K562 (cell line): ENCODE measurements at regions not wholly inside any gene's neighbourhood (a gene's known extent, or its start where the extent isn't known, plus 50 kb on each side); places are given as distances from the start of the nearest gene placed in this dataset.

Experiments
- ATAC-seq: fragments of 200-7000 bp; cut with Tn5 transposase; 3 replicates; pipeline ENCODE4 v1.9.1; 2020; ENCODE audit warnings: moderate library complexity
- BruUV-seq: library from RNA; stranded (reverse); fragments of 400-500 nt; replicated peaks from 2 replicates; lab custom pipeline; 2021; lab: Mats Ljungman, UMichigan
- CTCF ChIA-PET: fragments of 300-600 bp; formaldehyde crosslinking; extraction: SDS; loops from one replicate; lab custom pipeline; 2021; ENCODE audit warnings: low intra/inter-chr PET ratio; lab: Yijun Ruan, JAX
- POLR2A ChIA-PET: fragments of 300-600, 350-650 bp; sonication (Branson Sonifier 250); formaldehyde crosslinking; extraction: SDS; loops from one replicate; lab custom pipeline; 2021; ENCODE audit warnings: antibody characterized with exemption, inconsistent platforms; lab: Yijun Ruan, JAX
- DNase-seq, 4 experiments: peaks; one replicate each; pipeline versions ENCODE4 v3.0.0 to v3.0.0-alpha.2; 2011 to 2018; ENCODE audit warnings: low spot score in 3 of 4, mixed read lengths in 3 of 4; ENCODE audit errors: extremely low read depth in 1 of 4
- FAIRE-seq: peaks from 2 replicates; lab custom pipeline; 2011; peaks lifted over from hg19 to GRCh38; lab: Jason Lieb, UNC
- H2AFZ ChIP-seq: 2 replicates; pipeline ENCODE4 v1.6.0; 2011; ENCODE audit warnings: low read depth, low read length, control low read depth, inconsistent platforms
- H3K27ac ChIP-seq: fragments of 200-600 bp; 3 replicates; pipeline ENCODE4 v1.8.0; 2011; ENCODE audit warnings: low read depth, mild to moderate bottlenecking, control low read depth, inconsistent platforms, low read length, moderate library complexity, mixed read lengths; ENCODE audit errors: extremely low read depth
- H3K27me3 ChIP-seq, 2 experiments: fragments of 300-600 bp in 1 of 2; 2 replicates in 1 of 2; 3 replicates in 1 of 2; pipeline versions ENCODE4 v1.6.0 to v1.8.0; 2011; ENCODE audit warnings: inconsistent platforms in 2 of 2, low read length in 2 of 2, mild to moderate bottlenecking in 1 of 2, mixed read lengths in 1 of 2, moderate library complexity in 1 of 2; ENCODE audit not compliant: control insufficient read depth in 2 of 2, insufficient read depth in 2 of 2
- H3K36me3 ChIP-seq: fragments of 300-600 bp; 3 replicates; pipeline ENCODE4 v1.8.0; 2011; ENCODE audit warnings: mild to moderate bottlenecking, low read length, inconsistent platforms; ENCODE audit not compliant: control insufficient read depth, insufficient read depth
- H3K4me1 ChIP-seq, 2 experiments: fragments of 200-600 bp in 1 of 2; replicated peaks in 1 of 2; 2 replicates in 1 of 2; 3 replicates in 1 of 2; pipeline versions ENCODE4 v1.5.1 to v1.8.0; 2011; ENCODE audit warnings: inconsistent platforms in 2 of 2, low read length in 2 of 2, mild to moderate bottlenecking in 1 of 2, mixed read lengths in 1 of 2, moderate library complexity in 1 of 2; ENCODE audit not compliant: control insufficient read depth in 2 of 2, insufficient read depth in 2 of 2
- H3K4me2 ChIP-seq: 2 replicates; pipeline ENCODE4 v1.6.1; 2011; ENCODE audit warnings: low read length, control low read depth, inconsistent platforms, mixed read lengths; ENCODE audit not compliant: insufficient read depth
- H3K4me3 ChIP-seq: fragments of 200-600 bp; sonication (generic), shearing (Covaris generic); 2 replicates; pipeline ENCODE4 v1.5.1; 2016; ENCODE audit warnings: control low read depth, inconsistent platforms
- H3K79me2 ChIP-seq: fragments of 200-600 bp; 3 replicates; pipeline ENCODE4 v1.8.0; 2011; ENCODE audit warnings: low read length, inconsistent platforms; ENCODE audit not compliant: control insufficient read depth, insufficient read depth
- H3K9ac ChIP-seq, 2 experiments: 2 replicates each; pipeline versions ENCODE4 v1.6.0 to v1.6.1; 2011; ENCODE audit warnings: low read depth in 2 of 2, low read length in 2 of 2, control low read depth in 1 of 2, inconsistent platforms in 1 of 2, mild to moderate bottlenecking in 1 of 2, mixed read lengths in 1 of 2; ENCODE audit not compliant: insufficient read depth in 1 of 2
- H3K9me1 ChIP-seq: one replicate; pipeline ENCODE4 v1.6.0; 2011; ENCODE audit warnings: inconsistent platforms, mild to moderate bottlenecking, low read length, moderate library complexity; ENCODE audit not compliant: control insufficient read depth, insufficient read depth
- H3K9me3 ChIP-seq: replicated peaks from 2 replicates; pipeline ENCODE4 v1.5.1; 2011; ENCODE audit warnings: low read depth, low read length, inconsistent platforms; ENCODE audit not compliant: control insufficient read depth, insufficient read depth
- H4K20me1 ChIP-seq: replicated peaks from 2 replicates; pipeline ENCODE4 v1.6.1; 2011; ENCODE audit warnings: low read length, inconsistent platforms, mixed read lengths; ENCODE audit not compliant: control insufficient read depth, insufficient read depth
- POLR2A ChIP-seq: fragments of 450-650 bp; conservative IDR thresholded peaks from 2 replicates; pipeline ENCODE4 v1.6.1; 2016
- RB1 ChIP-seq: fragments of 450-650 bp; IDR thresholded peaks from 2 replicates; pipeline ENCODE4 v1.6.1; 2017; ENCODE audit warnings: low read depth, mild to moderate bottlenecking
- ZNF583 ChIP-seq: fragments of 250-450 bp; sonication (Bioruptor Pico); IDR thresholded peaks from 2 replicates; pipeline ENCODE4 v1.4.0; 2020
- WGBS: fragments of 100-300 bp; shearing (Covaris generic); methylation state at CpG from one replicate; pipeline ENCODE4 v1.1.6; 2016; ENCODE audit warnings: low coverage, mixed read lengths; ENCODE audit not compliant: insufficient coverage; ENCODE audit errors: missing lambda C conversion rate; 5-methylcytosine and 5-hydroxymethylcytosine counted together
- in situ Hi-C: fragments of 300-500 bp; cut with MboI; formaldehyde crosslinking; loops from 4 replicates; pipeline ENCODE4 v1.15.0; 2018; ENCODE audit warnings: inconsistent platforms, mixed read lengths
- intact Hi-C: fragments of 100-400 bp; cut with micrococcal nuclease; formaldehyde crosslinking; loops from 2 replicates; pipeline ENCODE4 v1.14.2; 2022
- TF ChIP-seq, protein P1 (sequence below): IDR thresholded peaks from 2 replicates; pipeline ENCODE4 v1.6.1; 2011; ENCODE audit warnings: borderline replicate concordance, low read depth, mild to moderate bottlenecking, moderate library complexity, low read length; ENCODE audit not compliant: insufficient read depth, poor library complexity, severe bottlenecking

DNA sequence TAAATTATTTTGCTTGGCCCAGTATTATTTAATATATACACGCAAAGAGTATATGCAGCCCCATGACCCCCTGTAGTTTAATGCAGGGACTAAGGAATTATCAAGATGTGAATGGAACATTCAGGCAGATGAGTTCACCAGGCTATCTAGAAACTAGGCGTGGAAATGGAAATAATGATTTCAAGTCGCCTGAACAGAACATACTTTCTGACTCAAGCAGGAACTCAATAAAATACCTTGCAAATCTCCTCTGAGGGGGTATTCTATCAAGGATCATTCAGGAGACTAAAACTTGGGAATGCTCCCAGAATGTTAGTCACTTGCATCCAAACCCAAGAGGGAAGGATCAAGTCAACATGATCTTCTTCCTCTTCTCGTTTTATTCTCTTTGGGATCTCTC, 59.6 kb upstream of the RASSF6 start:
- no peak for ATAC-seq
- no peaks in the 10 kb centered on the region for H3K36me3 ChIP-seq
- no peak overlapping the region for H3K4me3 ChIP-seq
- ChIA-PET POLR2A (no interaction called here), CTCF (no interaction called here)
- H3K4me1 ChIP-seq, result peaks cover 0 to 12% of the 10 kb centered on the region in 2 experiments; a peak in 3 of 5 replicates
- no TSS peak for BruUV-seq
- DNase-seq, result no peak
- whole genome bisulfite sequencing, result 44% methylated on average over 4 of the region's 4 CpGs
- H2AFZ ChIP-seq, result no peak overlapping the region; the same call in 1 of the 2 replicates
- no peaks in the 10 kb centered on the region for H3K9me1 ChIP-seq
- in situ Hi-C loops (no loop called here), intact Hi-C loops (no loop called here)
- TF ChIP-seq, protein P1, sequence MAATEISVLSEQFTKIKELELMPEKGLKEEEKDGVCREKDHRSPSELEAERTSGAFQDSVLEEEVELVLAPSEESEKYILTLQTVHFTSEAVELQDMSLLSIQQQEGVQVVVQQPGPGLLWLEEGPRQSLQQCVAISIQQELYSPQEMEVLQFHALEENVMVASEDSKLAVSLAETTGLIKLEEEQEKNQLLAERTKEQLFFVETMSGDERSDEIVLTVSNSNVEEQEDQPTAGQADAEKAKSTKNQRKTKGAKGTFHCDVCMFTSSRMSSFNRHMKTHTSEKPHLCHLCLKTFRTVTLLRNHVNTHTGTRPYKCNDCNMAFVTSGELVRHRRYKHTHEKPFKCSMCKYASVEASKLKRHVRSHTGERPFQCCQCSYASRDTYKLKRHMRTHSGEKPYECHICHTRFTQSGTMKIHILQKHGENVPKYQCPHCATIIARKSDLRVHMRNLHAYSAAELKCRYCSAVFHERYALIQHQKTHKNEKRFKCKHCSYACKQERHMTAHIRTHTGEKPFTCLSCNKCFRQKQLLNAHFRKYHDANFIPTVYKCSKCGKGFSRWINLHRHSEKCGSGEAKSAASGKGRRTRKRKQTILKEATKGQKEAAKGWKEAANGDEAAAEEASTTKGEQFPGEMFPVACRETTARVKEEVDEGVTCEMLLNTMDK, result no peak
- no peak for TF ChIP-seq RB1
- no peak overlapping the region for H3K4me2 ChIP-seq
- H3K9me3 ChIP-seq, result no peaks in the 10 kb centered on the region
- H3K9ac ChIP-seq, result no peak overlapping the region
- H3K27ac ChIP-seq, result no peak overlapping the region
- H4K20me1 ChIP-seq, result no peaks in the 10 kb centered on the region
- H3K27me3 ChIP-seq, result no peaks in the 10 kb centered on the region
- FAIRE-seq, result no peak
- H3K79me2 ChIP-seq, result no peaks in the 10 kb centered on the region

DNA sequence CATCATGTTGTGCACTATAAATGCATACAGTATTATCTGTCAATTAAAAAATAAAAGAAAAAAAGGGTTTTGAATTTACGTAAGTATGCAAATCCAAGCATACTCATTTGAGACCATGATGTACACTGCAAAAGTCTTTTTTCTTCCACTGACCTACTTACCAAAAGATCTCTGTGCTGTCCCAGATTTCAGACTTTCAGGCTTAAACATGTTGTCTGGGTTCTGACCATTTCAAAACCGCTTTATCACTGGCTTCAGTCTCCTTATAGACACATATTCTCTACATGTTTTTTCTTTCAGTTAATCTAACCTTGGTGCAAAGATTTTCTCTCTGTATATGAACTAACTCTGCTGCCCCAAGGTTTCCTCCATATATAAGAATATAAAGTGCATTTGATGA, 58.6 kb upstream of the CXCL8 start:
- no peaks in the 10 kb centered on the region for H3K4me1 ChIP-seq
- intact Hi-C loops, result no loop called here
- H3K27me3 ChIP-seq, result no peaks in the 10 kb centered on the region
- no TSS peak for BruUV-seq
- 45% methylated on average over 2 of the region's 2 CpGs for WGBS
- no peak for ATAC-seq
- no peaks in the 10 kb centered on the region for H3K9me1 ChIP-seq
- TF ChIP-seq POLR2A, result no peak
- TF ChIP-seq ZNF583 (CRISPR knock-in tag), result no peak
- no peaks in the 10 kb centered on the region for H3K9me3 ChIP-seq
- H3K27ac ChIP-seq, result no peak overlapping the region
- no peak for FAIRE-seq
- no peak overlapping the region for H2AFZ ChIP-seq
- no peaks in the 10 kb centered on the region for H3K36me3 ChIP-seq
- H3K79me2 ChIP-seq, result no peaks in the 10 kb centered on the region
- DNase-seq, result no peak
- in situ Hi-C loops, result no loop called here
- POLR2A ChIA-PET, result no interaction called here
- H4K20me1 ChIP-seq, result no peaks in the 10 kb centered on the region
- H3K4me2 ChIP-seq, result no peak overlapping the region
- CTCF ChIA-PET, result no interaction called here
- no peak overlapping the region for H3K4me3 ChIP-seq
- H3K9ac ChIP-seq, result no peak overlapping the region
